ENCODE measurements at regions not wholly inside any gene's neighbourhood (a gene's known extent, or its start where the extent isn't known, plus 50 kb on each side); places are given as distances from the start of the nearest gene placed in this dataset.

DNA sequence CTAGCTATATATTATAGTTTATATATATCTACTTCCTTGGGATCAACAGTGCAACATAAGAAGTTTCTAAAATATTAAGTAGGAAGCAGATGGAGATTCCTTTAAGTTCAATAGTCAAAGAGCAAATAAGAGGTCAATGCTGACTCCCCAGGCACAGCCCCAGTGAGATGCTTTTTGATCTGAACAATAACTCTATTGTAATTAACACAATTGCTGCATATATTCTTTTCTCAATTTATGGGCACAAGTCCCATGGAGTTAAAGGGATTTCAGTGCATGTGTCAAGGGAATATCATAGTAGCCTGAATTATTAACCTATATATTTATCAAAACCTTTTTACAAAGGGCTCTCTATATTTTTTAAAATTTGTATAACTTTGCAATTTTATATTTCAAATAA lies 180.8 kb downstream of the SPRY2 start:
- TF ChIP-seq ZNF416 (CRISPR knock-in tag; IDR thresholded peaks at IDR 0.05) (no peak), ATF2 (CRISPR knock-in tag; IDR thresholded peaks at IDR 0.05; ENCODE audit: borderline replicate concordance, low read depth) (no peak), PREB (CRISPR knock-in tag; IDR thresholded peaks at IDR 0.05; ENCODE audit: borderline replicate concordance) (no peak), NR3C1 (CRISPR knock-in tag; conservative IDR thresholded peaks at IDR 0.05; ENCODE audit: low read depth) (no peak), CTCF (IDR thresholded peaks at IDR 0.05) (no peak), CREM (CRISPR knock-in tag; IDR thresholded peaks at IDR 0.05) (no peak), ATF1 (CRISPR knock-in tag; IDR thresholded peaks at IDR 0.05) (no peak), ETV6 (CRISPR knock-in tag; IDR thresholded peaks at IDR 0.05) (no peak), ZBTB21 (CRISPR knock-in tag; IDR thresholded peaks at IDR 0.05; ENCODE audit: borderline replicate concordance) (no peak), USF1 (CRISPR knock-in tag; IDR thresholded peaks at IDR 0.05) (no peak), ZNF263 (CRISPR knock-in tag; IDR thresholded peaks at IDR 0.05; ENCODE audit: low read depth) (no peak)
- TF ChIP-seq, protein P1, sequence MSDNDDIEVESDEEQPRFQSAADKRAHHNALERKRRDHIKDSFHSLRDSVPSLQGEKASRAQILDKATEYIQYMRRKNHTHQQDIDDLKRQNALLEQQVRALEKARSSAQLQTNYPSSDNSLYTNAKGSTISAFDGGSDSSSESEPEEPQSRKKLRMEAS (CRISPR knock-in tag; IDR thresholded peaks at IDR 0.05): no peak
- TF ChIP-seq, protein P2, sequence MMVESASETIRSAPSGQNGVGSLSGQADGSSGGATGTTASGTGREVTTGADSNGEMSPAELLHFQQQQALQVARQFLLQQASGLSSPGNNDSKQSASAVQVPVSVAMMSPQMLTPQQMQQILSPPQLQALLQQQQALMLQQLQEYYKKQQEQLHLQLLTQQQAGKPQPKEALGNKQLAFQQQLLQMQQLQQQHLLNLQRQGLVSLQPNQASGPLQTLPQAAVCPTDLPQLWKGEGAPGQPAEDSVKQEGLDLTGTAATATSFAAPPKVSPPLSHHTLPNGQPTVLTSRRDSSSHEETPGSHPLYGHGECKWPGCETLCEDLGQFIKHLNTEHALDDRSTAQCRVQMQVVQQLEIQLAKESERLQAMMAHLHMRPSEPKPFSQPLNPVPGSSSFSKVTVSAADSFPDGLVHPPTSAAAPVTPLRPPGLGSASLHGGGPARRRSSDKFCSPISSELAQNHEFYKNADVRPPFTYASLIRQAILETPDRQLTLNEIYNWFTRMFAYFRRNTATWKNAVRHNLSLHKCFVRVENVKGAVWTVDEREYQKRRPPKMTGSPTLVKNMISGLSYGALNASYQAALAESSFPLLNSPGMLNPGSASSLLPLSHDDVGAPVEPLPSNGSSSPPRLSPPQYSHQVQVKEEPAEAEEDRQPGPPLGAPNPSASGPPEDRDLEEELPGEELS (CRISPR knock-in tag; IDR thresholded peaks at IDR 0.05): no peak
- TF ChIP-seq, protein P3, sequence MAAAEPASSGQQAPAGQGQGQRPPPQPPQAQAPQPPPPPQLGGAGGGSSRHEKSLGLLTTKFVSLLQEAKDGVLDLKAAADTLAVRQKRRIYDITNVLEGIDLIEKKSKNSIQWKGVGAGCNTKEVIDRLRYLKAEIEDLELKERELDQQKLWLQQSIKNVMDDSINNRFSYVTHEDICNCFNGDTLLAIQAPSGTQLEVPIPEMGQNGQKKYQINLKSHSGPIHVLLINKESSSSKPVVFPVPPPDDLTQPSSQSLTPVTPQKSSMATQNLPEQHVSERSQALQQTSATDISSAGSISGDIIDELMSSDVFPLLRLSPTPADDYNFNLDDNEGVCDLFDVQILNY (CRISPR knock-in tag; IDR thresholded peaks at IDR 0.05): no peak
